ENCODE measurements at regions not wholly inside any gene's neighbourhood (a gene's known extent, or its start where the extent isn't known, plus 50 kb on each side); places are given as distances from the start of the nearest gene placed in this dataset.

- TF ChIP-seq, protein P1, sequence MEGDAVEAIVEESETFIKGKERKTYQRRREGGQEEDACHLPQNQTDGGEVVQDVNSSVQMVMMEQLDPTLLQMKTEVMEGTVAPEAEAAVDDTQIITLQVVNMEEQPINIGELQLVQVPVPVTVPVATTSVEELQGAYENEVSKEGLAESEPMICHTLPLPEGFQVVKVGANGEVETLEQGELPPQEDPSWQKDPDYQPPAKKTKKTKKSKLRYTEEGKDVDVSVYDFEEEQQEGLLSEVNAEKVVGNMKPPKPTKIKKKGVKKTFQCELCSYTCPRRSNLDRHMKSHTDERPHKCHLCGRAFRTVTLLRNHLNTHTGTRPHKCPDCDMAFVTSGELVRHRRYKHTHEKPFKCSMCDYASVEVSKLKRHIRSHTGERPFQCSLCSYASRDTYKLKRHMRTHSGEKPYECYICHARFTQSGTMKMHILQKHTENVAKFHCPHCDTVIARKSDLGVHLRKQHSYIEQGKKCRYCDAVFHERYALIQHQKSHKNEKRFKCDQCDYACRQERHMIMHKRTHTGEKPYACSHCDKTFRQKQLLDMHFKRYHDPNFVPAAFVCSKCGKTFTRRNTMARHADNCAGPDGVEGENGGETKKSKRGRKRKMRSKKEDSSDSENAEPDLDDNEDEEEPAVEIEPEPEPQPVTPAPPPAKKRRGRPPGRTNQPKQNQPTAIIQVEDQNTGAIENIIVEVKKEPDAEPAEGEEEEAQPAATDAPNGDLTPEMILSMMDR (IDR thresholded peaks at IDR 0.05) = no peak
- TF ChIP-seq POLR2A (IDR thresholded peaks at IDR 0.05) = no peak
- Histone ChIP-seq H3K9me3 (peaks cover 0 to 4% of the 10 kb centered on the region in 2 donors), H3K36me3 (no peaks in the 10 kb centered on the region), H3K4me3 (no peak overlapping the region), H3K4me1 (no peaks in the 10 kb centered on the region), H3K27ac (no peak overlapping the region), H3K27me3 (no peaks in the 10 kb centered on the region)
- intact Hi-C loops (cut with DNase I; ENCODE audit: low total_unique reads) = no loop called here
- DNase-seq = no peak
These were observed 279.4 kb downstream of the PTGER3 start for GRCh38 chr1:70768216-70768615.

DNA sequence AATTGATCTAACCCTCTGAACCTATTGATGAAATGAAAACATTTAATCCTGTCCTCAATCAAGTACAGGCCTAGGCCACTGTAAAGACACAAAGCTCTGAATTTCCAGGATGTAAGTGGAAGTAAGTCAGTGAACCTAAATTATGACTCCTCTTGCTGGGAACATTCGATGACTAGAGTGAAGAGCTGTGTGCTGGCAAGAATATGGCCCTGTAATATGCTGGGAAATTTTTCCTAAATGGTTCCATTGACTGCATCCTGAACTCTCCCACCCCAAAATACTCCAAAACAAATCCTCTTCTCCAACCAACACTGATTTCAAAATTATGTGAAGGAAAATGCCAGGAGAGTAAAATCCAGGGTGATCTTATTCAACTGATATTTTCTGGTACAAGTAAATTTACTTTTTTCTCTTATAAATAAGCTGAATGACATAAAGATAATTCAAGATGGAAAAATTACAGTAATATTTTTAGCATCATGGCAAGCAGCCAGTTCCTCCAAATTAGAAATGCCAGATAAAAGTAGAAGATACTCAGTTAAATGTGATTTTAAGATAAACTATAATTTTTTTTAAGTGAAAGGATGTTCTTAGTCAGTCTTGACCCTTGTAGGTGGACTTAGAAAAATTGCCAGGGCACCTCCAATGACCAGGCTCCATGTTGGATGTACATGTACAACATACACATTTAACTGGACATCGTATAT is 269.4 kb downstream of the PTGER3 start:
- intact Hi-C loops (cut with DNase I; ENCODE audit: low total_unique reads) = no loop called here
- H3K27ac ChIP-seq = no peak overlapping the region
- no peaks in the 10 kb centered on the region for H3K27me3 ChIP-seq
- H3K4me1 ChIP-seq = no peaks in the 10 kb centered on the region
- TF ChIP-seq POLR2A (IDR thresholded peaks at IDR 0.05) = no peak
- TF ChIP-seq, protein P1 (IDR thresholded peaks at IDR 0.05) = no peak
- no peaks in the 10 kb centered on the region for H3K9me3 ChIP-seq
- DNase-seq = no peak
- H3K36me3 ChIP-seq = no peaks in the 10 kb centered on the region
- H3K4me3 ChIP-seq = no peak overlapping the region

GRCh38 chr1:70778934-70779333 is 268.7 kb downstream of the PTGER3 start:
- H3K27me3 ChIP-seq = no peaks in the 10 kb centered on the region
- H3K27ac ChIP-seq = no peak overlapping the region
- DNase-seq = no peak
- no peaks in the 10 kb centered on the region for H3K36me3 ChIP-seq
- no peak overlapping the region for H3K4me3 ChIP-seq
- TF ChIP-seq, protein P1 (IDR thresholded peaks at IDR 0.05) = no peak
- no peak for TF ChIP-seq POLR2A (IDR thresholded peaks at IDR 0.05)
- intact Hi-C loops (cut with DNase I; ENCODE audit: low total_unique reads) = no loop called here
- no peaks in the 10 kb centered on the region for H3K4me1 ChIP-seq
- H3K9me3 ChIP-seq = no peaks in the 10 kb centered on the region

GRCh38 chr1:70779571-70779970 is 268.0 kb downstream of the PTGER3 start:
- H3K27me3 ChIP-seq = no peaks in the 10 kb centered on the region
- no peaks in the 10 kb centered on the region for H3K36me3 ChIP-seq
- intact Hi-C loops (cut with DNase I; ENCODE audit: low total_unique reads) = no loop called here
- H3K4me1 ChIP-seq = no peaks in the 10 kb centered on the region
- no peak overlapping the region for H3K27ac ChIP-seq
- H3K4me3 ChIP-seq = no peak overlapping the region
- no peak for TF ChIP-seq POLR2A (IDR thresholded peaks at IDR 0.05)
- TF ChIP-seq, protein P1 (IDR thresholded peaks at IDR 0.05) = no peak
- DNase-seq = peak in 1 of 2 donors; percentile 22
- no peaks in the 10 kb centered on the region for H3K9me3 ChIP-seq

DNA sequence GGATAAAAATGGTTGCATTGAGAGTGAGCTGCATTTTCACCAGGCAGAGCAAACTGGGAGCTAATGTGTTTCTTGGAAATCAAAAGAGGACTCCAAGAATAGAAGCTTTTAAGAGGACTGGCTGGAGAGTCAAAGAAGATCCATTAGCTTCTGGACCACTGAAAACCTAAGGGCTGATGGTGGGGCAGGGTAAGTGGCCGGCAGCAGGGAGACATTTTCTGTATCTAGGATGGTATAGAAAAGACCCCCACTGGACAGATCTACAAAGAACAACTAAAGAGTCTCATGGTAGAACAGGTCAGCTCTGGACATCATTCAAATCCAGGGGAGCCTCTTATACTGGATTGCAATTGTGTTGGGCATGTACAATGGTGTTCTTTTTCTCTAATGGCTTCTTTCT is 262.3 kb downstream of the PTGER3 start:
- no peaks in the 10 kb centered on the region for H3K4me1 ChIP-seq
- H3K36me3 ChIP-seq = no peaks in the 10 kb centered on the region
- TF ChIP-seq, protein P1 (IDR thresholded peaks at IDR 0.05) = no peak
- TF ChIP-seq POLR2A (IDR thresholded peaks at IDR 0.05) = no peak
- intact Hi-C loops (cut with DNase I; ENCODE audit: low total_unique reads) = no loop called here
- H3K9me3 ChIP-seq = no peaks in the 10 kb centered on the region
- H3K27me3 ChIP-seq = no peaks in the 10 kb centered on the region
- DNase-seq = no peak
- no peak overlapping the region for H3K4me3 ChIP-seq
- no peak overlapping the region for H3K27ac ChIP-seq
